Left colon (tissue), 2 donors: ENCODE measurements at regions not wholly inside any gene's neighbourhood (a gene's known extent, or its start where the extent isn't known, plus 50 kb on each side); places are given as distances from the start of the nearest gene placed in this dataset.

ENCODE experiments used
- ATAC-seq: fragments of 200-7000 bp; cut with Tn5 transposase; one replicate; pipeline ENCODE4 v1.9.1; 2020; ENCODE audit warnings: mild to moderate bottlenecking, moderate library complexity
- DNase-seq, 2 donors: peaks; one replicate each; pipeline ENCODE4 v3.0.0-alpha.2; 2020
- intact Hi-C, 2 donors: fragments of 100-400 bp; cut with DNase I in 1 of 2; cut with micrococcal nuclease in 1 of 2; formaldehyde crosslinking; loops; one replicate each; pipeline versions ENCODE4 v1.11.2 to v1.14.0; 2022; cut with DNase I, micrococcal nuclease
- donor health status: DM: no; HTN: no; CAD: no.
- donor health status: DM: yes; HTN: yes; CAD: no.

- DNase-seq (no peak), ATAC-seq (no peak)
- intact Hi-C loops: no loop called here
Observed at GRCh38 chr16:26276289-26276688, 584.5 kb downstream of the HS3ST4 start.

GRCh38 chr16:26281381-26282110 is 589.8 kb downstream of the HS3ST4 start:
- intact Hi-C loops: no loop called here
- ATAC-seq (no peak), DNase-seq (no peak)

- DNase-seq (no peak), ATAC-seq (no peak)
- intact Hi-C loops: no loop called here
Observed at GRCh38 chr16:26295625-26296304, 604.0 kb downstream of the HS3ST4 start.

- no peak for ATAC-seq
- intact Hi-C loops: no loop called here
- no peak for DNase-seq
Observed at GRCh38 chr16:26301516-26301915, 609.8 kb downstream of the HS3ST4 start.

GRCh38 chr16:26316683-26317464 is 625.1 kb downstream of the HS3ST4 start:
- intact Hi-C loops: no loop called here
- ATAC-seq (no peak), DNase-seq (no peak)

- no peak for DNase-seq
Observed at GRCh38 chr16:26317885-26318284, 626.1 kb downstream of the HS3ST4 start.

GRCh38 chr16:26330654-26331053 is 638.9 kb downstream of the HS3ST4 start:
- no peak for ATAC-seq
- no peak for DNase-seq
- intact Hi-C loops: no loop called here

More at GRCh38 chr16:26317885-26318284, 626.1 kb downstream of the HS3ST4 start:
- intact Hi-C loops: no loop called here
- no peak for ATAC-seq

- DNase-seq: no peak
- intact Hi-C loops: no loop called here
- no peak for ATAC-seq
Observed at GRCh38 chr16:26334218-26335111, 642.7 kb downstream of the HS3ST4 start.

GRCh38 chr16:26335236-26335853 is 643.6 kb downstream of the HS3ST4 start:
- intact Hi-C loops: no loop called here
- ATAC-seq (no peak), DNase-seq (no peak)

GRCh38 chr16:26342621-26343020 is 650.9 kb downstream of the HS3ST4 start:
- ATAC-seq: no peak
- intact Hi-C loops: no loop called here
- no peak for DNase-seq

GRCh38 chr16:26344240-26344776 is 652.5 kb downstream of the HS3ST4 start:
- ATAC-seq (no peak), DNase-seq (no peak)
- intact Hi-C loops: no loop called here

GRCh38 chr16:26344976-26345375 is 653.2 kb downstream of the HS3ST4 start:
- intact Hi-C loops: no loop called here
- DNase-seq (no peak), ATAC-seq (no peak)

- no peak for ATAC-seq
- DNase-seq: no peak
- intact Hi-C loops: no loop called here
Observed at GRCh38 chr16:26345966-26346365, 654.2 kb downstream of the HS3ST4 start.

- intact Hi-C loops: no loop called here
- DNase-seq: no peak
- ATAC-seq: no peak
Observed at GRCh38 chr16:26348095-26348494, 656.3 kb downstream of the HS3ST4 start.

GRCh38 chr16:26360867-26361266 is 669.1 kb downstream of the HS3ST4 start:
- intact Hi-C loops: no loop called here
- DNase-seq: no peak
- no peak for ATAC-seq

- no peak for DNase-seq
- no peak for ATAC-seq
- intact Hi-C loops: no loop called here
Observed at GRCh38 chr16:26363581-26363980, 671.8 kb downstream of the HS3ST4 start.

GRCh38 chr16:26365161-26365940 is 673.6 kb downstream of the HS3ST4 start:
- intact Hi-C loops: no loop called here
- ATAC-seq (no peak), DNase-seq (no peak)
